DND-41 (cell line): ENCODE measurements at regions not wholly inside any gene's neighbourhood (a gene's known extent, or its start where the extent isn't known, plus 50 kb on each side); places are given as distances from the start of the nearest gene placed in this dataset.

Experiments
- ATAC-seq: fragments of 200-7000 bp; cut with Tn5 transposase; 3 replicates; pipeline ENCODE4 v1.9.1; 2021; ENCODE audit warnings: low read depth; ENCODE audit not compliant: insufficient read depth
- DNase-seq: peaks from one replicate; pipeline ENCODE4 v3.0.0-alpha.2; 2020
- H2AFZ ChIP-seq: 2 replicates; pipeline ENCODE4 v1.6.0; 2012; ENCODE audit warnings: low read depth, low read length
- H3K27ac ChIP-seq: 2 replicates; pipeline ENCODE4 v1.5.1; 2012; ENCODE audit warnings: low read length, inconsistent platforms
- H3K27me3 ChIP-seq: fragments of 200-600 bp; sonication (generic); 2 replicates; pipeline ENCODE4 v1.6.0; 2012; ENCODE audit warnings: low read length, mild to moderate bottlenecking, inconsistent platforms; ENCODE audit not compliant: insufficient read depth, poor library complexity
- H3K36me3 ChIP-seq: 2 replicates; pipeline ENCODE4 v1.5.1; 2012; ENCODE audit warnings: low read length, inconsistent platforms; ENCODE audit not compliant: insufficient read depth
- H3K4me1 ChIP-seq: 2 replicates; pipeline ENCODE4 v1.5.1; 2012; ENCODE audit warnings: mild to moderate bottlenecking, low read length; ENCODE audit not compliant: insufficient read depth
- H3K4me2 ChIP-seq: 2 replicates; pipeline ENCODE4 v1.6.0; 2012; ENCODE audit warnings: mild to moderate bottlenecking, moderate library complexity, low read length, inconsistent platforms; ENCODE audit not compliant: insufficient read depth
- H3K4me3 ChIP-seq, 2 experiments: fragments of 200-600 bp in 1 of 2; shearing (Covaris generic) in 1 of 2; 2 replicates each; pipeline ENCODE4 v1.5.1; 2012 to 2016; ENCODE audit warnings: inconsistent platforms in 2 of 2, low read length in 2 of 2, mild to moderate bottlenecking in 2 of 2, low read depth in 1 of 2, moderate library complexity in 1 of 2
- H3K79me2 ChIP-seq: 2 replicates; pipeline ENCODE4 v1.6.0; 2012; ENCODE audit warnings: low read length, inconsistent platforms; ENCODE audit not compliant: insufficient read depth
- H3K9ac ChIP-seq: 2 replicates; pipeline ENCODE4 v1.6.0; 2012; ENCODE audit warnings: low read depth, mild to moderate bottlenecking, inconsistent platforms, low read length, moderate library complexity
- H3K9me3 ChIP-seq: 2 replicates; pipeline ENCODE4 v1.5.1; 2012; ENCODE audit warnings: low read length, moderate library complexity, mild to moderate bottlenecking, inconsistent platforms; ENCODE audit not compliant: insufficient read depth, severe bottlenecking
- H4K20me1 ChIP-seq: 2 replicates; pipeline ENCODE4 v1.6.0; 2012; ENCODE audit warnings: low read length; ENCODE audit not compliant: insufficient read depth
- CTCF ChIP-seq: IDR thresholded peaks from 2 replicates; pipeline ENCODE4 v1.5.1; 2012; ENCODE audit warnings: borderline replicate concordance, low read length, moderate library complexity, mild to moderate bottlenecking; ENCODE audit not compliant: poor library complexity, severe bottlenecking; ENCODE audit errors: extremely low read depth
- EZH2 ChIP-seq: IDR thresholded peaks from 3 replicates; pipeline ENCODE4 v1.6.1; 2012; ENCODE audit warnings: borderline replicate concordance, low read depth, mild to moderate bottlenecking, moderate library complexity, low read length, inconsistent platforms; ENCODE audit not compliant: severe bottlenecking

DNA sequence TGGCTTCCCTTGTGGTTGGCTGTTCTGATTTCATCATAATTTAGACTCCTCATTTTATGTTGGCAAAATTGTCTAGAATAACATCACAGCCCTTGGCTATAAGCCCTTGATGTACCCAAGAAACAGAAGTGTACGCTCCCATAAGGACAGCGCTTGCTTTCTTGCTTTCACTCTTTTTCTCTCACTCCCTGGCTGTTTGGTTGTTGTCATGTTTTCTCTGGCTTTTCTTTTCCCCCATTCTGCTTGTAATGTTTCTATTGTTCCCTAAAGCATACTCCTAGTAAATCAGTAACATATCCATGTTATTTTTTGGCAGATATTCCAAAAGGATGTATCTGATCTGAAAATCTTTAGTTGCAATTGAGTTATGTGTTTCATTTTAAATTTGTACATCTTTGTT, 530.5 kb downstream of the NOVA1 start:
- H3K9me3 ChIP-seq, result no peaks in the 10 kb centered on the region
- H3K27me3 ChIP-seq, result no peaks in the 10 kb centered on the region
- H3K4me3 ChIP-seq, result no peak overlapping the region
- no peaks in the 10 kb centered on the region for H4K20me1 ChIP-seq
- TF ChIP-seq CTCF, result no peak
- TF ChIP-seq EZH2, result no peak
- no peaks in the 10 kb centered on the region for H3K36me3 ChIP-seq
- DNase-seq (no peak), ATAC-seq (no peak)
- H3K9ac ChIP-seq, result no peak overlapping the region
- no peak overlapping the region for H3K4me2 ChIP-seq
- no peaks in the 10 kb centered on the region for H3K4me1 ChIP-seq
- no peaks in the 10 kb centered on the region for H3K79me2 ChIP-seq
- H3K27ac ChIP-seq, result no peak overlapping the region
- H2AFZ ChIP-seq, result no peak overlapping the region

DNA sequence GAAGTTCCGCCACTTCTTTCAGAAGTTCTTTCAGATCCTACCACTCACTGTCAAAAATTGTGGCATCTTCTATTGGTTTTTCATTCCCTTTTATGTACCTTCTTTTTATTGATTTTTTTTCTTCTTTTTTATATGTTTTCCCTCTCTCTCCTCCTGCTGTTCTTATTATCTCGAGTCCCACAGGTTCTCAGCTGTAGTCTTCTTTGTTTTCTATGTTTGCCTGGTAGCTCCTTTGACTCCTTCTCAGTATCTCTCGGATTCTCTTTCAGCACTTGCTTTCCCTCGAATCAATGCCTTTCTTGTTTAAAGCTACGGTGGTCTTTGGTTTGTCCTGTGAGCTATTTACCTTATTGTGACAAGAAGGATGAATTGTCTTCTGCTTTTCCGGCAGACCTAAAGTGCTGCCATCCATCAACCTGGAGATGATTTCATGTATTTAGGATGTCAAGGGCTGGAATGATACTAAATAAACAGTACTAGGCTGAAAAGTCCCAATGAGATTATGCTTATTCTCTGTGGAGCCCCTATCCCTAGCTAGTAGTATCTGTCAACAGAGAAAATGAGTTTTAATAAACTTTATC, 541.7 kb downstream of the NOVA1 start:
- Histone ChIP-seq H3K36me3 (no peaks in the 10 kb centered on the region), H3K79me2 (no peaks in the 10 kb centered on the region), H3K27ac (no peak overlapping the region), H3K27me3 (no peaks in the 10 kb centered on the region), H3K9ac (no peak overlapping the region), H3K4me2 (no peak overlapping the region), H3K9me3 (peaks cover 3% of the 10 kb centered on the region), H3K4me1 (no peaks in the 10 kb centered on the region), H2AFZ (no peak overlapping the region), H4K20me1 (no peaks in the 10 kb centered on the region), H3K4me3 (no peak overlapping the region)
- ATAC-seq (no peak), DNase-seq (no peak)
- TF ChIP-seq EZH2, result no peak
- no peak for TF ChIP-seq CTCF

- no peak overlapping the region for H2AFZ ChIP-seq
Observed at GRCh38 chr14:26032348-26032747, 565.5 kb downstream of the NOVA1 start.

More at GRCh38 chr14:26032348-26032747, 565.5 kb downstream of the NOVA1 start:
- Histone ChIP-seq H3K4me3 (no peak overlapping the region), H3K9me3 (no peaks in the 10 kb centered on the region), H3K9ac (no peak overlapping the region), H3K36me3 (no peaks in the 10 kb centered on the region), H3K27ac (no peak overlapping the region), H3K27me3 (no peaks in the 10 kb centered on the region), H4K20me1 (no peaks in the 10 kb centered on the region), H3K4me1 (no peaks in the 10 kb centered on the region), H3K4me2 (no peak overlapping the region), H3K79me2 (no peaks in the 10 kb centered on the region)
- no peak for ATAC-seq
- TF ChIP-seq CTCF (no peak), EZH2 (no peak)
- DNase-seq, result no peak
